GM18505 (cell line): ENCODE measurements at regions not wholly inside any gene's neighbourhood (a gene's known extent, or its start where the extent isn't known, plus 50 kb on each side); places are given as distances from the start of the nearest gene placed in this dataset.
A peak's percentile ranks its signal among the peaks of the same experiment; 100 is the strongest.

Experiments used
- ATAC-seq: cut with Tn5 transposase; IDR thresholded peaks from one replicate; pipeline ENCODE4 v1.9.1; 2021; ENCODE audit not compliant: unreplicated experiment
- POLR2A ChIP-seq: IDR thresholded peaks from 4 replicates; pipeline ENCODE4 v1.6.1; 2011; ENCODE audit warnings: borderline replicate concordance; ENCODE audit not compliant: insufficient read depth, insufficient read length; ENCODE audit errors: extremely low read depth

DNA sequence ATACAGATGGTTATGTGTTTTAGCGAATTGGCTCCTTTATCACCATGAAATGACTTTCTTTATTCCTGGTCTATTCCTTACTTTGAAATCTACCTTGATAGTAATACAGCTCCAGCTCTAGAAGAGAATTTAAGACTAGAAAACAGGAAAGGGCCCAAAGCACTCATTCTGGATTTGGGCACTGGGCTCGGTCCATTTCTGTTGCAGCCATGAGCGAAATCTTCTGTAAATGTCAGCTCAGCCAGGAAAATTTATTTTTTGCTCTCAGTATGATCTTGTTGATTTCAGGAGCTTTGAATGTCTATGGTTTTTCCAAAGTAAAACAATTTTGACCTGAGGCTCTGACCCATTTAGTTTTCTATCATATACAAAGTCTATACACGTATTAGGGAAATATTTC, 104.1 kb downstream of the DIRAS2 start:
- no peak for TF ChIP-seq POLR2A
- no peak for ATAC-seq

DNA sequence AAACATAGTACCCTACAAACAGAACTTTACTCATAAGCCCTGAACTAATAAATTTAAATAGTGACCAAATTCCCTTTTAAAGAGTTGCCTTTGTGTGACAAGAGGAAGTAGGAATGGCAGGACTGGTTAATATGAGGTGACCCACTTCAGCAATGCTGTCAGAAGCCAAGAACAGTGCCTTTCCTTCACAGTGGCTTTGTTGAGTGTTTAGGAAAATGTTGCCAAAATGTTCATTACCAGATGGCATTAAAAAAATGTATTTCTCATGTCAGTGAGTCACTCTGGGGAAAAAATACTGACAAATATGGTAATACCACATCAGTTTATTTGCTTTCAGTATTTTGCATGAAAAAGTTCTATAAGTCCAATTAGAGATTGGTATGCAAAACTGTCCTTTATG, 103.3 kb downstream of the DIRAS2 start:
- no peak for ATAC-seq
- no peak for TF ChIP-seq POLR2A

GRCh38 chr9:90540734-90541133, 101.9 kb downstream of the DIRAS2 start:
- TF ChIP-seq POLR2A, result no peak
- no peak for ATAC-seq

GRCh38 chr9:90544488-90544887, 98.1 kb downstream of the DIRAS2 start:
- ATAC-seq, result no peak
- TF ChIP-seq POLR2A, result no peak

DNA sequence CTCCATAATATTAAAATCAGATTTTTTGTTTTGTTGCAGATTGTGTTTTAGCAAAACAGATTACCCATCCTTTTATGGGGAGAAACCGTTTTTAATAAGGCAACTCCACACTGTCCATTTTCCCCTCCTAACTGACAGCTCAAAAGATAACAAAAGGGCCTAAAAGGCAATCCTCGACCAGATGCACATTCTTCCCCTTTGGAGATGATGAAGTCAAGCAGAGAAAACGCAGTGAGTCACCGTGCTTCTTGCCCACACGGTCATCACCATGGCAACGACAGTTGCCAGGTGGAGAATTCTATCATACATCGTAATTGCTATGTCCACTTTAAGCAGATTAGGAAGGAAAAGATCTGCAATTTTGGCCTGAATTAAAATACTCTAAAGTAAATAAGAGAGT, 96.4 kb downstream of the DIRAS2 start:
- ATAC-seq, result no peak
- TF ChIP-seq POLR2A, result no peak

- no peak for ATAC-seq
These were observed 94.7 kb downstream of the DIRAS2 start for GRCh38 chr9:90547896-90548295.

DNA sequence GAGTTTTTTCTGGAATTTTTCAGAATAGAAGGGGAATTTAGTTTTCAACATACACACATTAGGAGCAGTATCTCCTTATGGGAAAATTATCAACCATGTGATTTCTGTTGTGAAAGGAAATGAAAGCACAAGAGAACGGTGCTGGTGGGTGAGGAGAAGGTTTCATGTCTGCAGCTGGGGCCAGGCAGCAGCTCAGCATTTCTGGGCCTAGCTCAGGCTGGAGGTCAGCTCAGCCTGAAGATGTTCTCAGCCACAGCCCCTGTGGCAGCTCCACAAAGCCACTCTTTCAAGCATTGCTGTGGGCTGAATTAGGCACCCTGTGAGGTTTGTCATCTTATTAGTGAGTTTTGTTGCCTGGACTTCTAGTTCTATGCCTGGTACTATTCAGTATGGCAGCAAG, 90.3 kb downstream of the DIRAS2 start:
- peak; percentile 59 for ATAC-seq
- no peak for TF ChIP-seq POLR2A

More at GRCh38 chr9:90547896-90548295, 94.7 kb downstream of the DIRAS2 start:
- no peak for TF ChIP-seq POLR2A

DNA sequence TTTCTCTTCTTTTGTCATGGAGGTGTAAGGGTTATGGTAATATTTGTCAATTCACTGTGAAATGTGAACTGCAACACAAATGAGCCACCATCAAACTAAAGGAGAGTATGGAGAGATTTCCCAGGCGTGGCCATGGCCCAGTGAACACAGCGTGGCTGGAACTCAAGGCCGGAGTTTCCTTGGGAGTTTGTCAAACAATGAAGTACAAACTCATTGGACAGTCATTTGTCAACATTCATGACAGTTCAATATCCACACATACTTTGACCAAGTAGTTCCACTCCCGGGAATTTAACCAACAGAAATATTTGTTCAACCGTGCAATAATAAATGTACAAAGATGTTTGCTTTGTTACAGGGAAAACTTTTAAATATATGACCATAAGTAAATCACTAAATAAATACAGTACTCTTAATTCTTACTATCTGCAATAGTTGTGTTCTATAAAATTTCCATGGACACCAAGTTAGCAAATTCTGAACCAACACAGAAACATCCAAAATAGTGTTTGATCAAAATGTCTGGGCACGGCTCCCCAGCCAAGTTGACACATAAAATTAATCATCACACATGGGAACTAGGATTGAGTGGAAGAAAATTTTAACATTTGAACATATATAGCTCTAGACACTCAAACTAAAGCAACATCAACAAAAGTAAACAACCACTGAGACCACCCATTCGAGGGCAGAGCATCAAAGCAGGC, 87.1 kb downstream of the DIRAS2 start:
- no peak for TF ChIP-seq POLR2A
- ATAC-seq, result no peak

DNA sequence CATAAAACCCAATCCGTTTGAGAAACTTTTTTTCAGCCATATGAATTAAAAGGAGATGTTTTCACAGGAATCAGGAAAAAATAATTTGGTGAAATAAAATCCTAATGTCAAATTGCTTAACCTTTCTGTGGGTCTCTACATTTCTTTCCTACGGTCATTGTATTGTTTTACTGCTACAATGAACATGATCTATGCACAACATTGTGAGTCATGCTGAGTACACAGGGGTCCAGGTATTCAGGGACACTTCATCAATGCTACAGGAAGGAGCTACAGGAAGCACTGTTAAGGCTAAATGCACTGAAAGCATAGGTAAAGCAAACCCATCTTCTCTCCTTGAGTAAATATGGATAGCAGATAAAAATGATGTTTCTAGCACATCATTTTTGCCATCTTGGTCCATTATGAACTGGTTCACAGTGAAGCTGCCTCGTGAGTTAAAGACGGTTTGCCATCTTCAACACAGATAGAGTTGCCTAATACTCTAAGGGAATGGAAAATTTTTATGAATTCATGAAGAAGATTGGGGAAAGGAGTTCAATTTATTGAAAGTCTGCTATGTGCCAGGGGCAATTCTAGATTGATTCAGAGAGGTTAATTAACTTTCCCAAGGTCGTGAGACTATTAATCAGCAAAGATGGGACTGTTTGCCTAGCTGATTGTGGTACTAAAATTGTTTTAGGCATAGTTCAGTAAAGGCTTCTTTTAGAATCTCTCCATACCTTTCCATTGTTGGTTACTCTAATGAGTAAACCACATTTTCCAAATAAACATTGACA, 85.5 kb downstream of the DIRAS2 start:
- ATAC-seq, result no peak
- TF ChIP-seq POLR2A, result no peak

GRCh38 chr9:90559075-90560073, 83.2 kb downstream of the DIRAS2 start:
- no peak for ATAC-seq
- no peak for TF ChIP-seq POLR2A
